A673 (cell line): ENCODE measurements at regions not wholly inside any gene's neighbourhood (a gene's known extent, or its start where the extent isn't known, plus 50 kb on each side); places are given as distances from the start of the nearest gene placed in this dataset.

ENCODE experiments used
- CTCF ChIP-seq: fragments of 300-800, 200-600 bp; sonication (generic); conservative IDR thresholded peaks from 2 replicates; pipeline ENCODE4 v1.5.1; 2017; ENCODE audit warnings: low read depth, mild to moderate bottlenecking, antibody characterized with exemption, low read length, moderate library complexity, mixed read lengths
- EZH2 ChIP-seq: fragments of 200-600 bp; sonication (generic); IDR thresholded peaks from 2 replicates; pipeline ENCODE4 v1.6.1; 2017; ENCODE audit warnings: borderline replicate concordance, low read depth, mild to moderate bottlenecking, mixed read lengths, antibody characterized with exemption, low read length; ENCODE audit not compliant: poor library complexity, severe bottlenecking

GRCh38 chr21:22981819-22982218 lies 1983.6 kb downstream of the NCAM2 start:
- TF ChIP-seq CTCF: no peak
- TF ChIP-seq EZH2: no peak
